ENCODE measurements at regions not wholly inside any gene's neighbourhood (a gene's known extent, or its start where the extent isn't known, plus 50 kb on each side); places are given as distances from the start of the nearest gene placed in this dataset.

DNA sequence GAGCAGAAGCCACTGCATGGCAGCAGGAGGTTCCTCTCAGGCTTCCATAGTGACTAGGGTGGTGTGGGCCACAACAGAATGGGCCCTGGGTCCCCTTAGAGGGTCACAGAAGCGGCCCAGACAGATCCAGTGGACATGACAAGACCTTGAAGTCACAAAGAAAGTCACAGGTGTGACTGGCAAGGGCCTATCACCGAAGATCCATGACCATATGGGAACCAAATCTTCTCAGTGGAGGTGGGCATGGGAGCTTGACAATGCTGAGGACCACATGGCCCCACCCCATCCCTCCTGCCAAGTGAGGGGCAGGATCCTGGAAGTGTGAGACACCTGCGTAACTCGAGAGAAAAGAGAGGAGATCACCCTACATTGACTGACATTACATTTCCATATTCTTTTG, 332.4 kb downstream of the MSX2 start:
- Histone ChIP-seq H3K4me1 (no peaks in the 10 kb centered on the region), H3K36me3 (replicated peaks) (no peaks in the 10 kb centered on the region), H3K4me3 (no peak overlapping the region), H3K27me3 (ENCODE audit: low read depth) (no peaks in the 10 kb centered on the region), H3K9me3 (no peaks in the 10 kb centered on the region)
- no peak for DNase-seq (ENCODE audit: low spot score in 2 of 2)
- in situ Hi-C loops (cut with MboI; ENCODE audit: low sequenced_read_pairs), result no loop called here

DNA sequence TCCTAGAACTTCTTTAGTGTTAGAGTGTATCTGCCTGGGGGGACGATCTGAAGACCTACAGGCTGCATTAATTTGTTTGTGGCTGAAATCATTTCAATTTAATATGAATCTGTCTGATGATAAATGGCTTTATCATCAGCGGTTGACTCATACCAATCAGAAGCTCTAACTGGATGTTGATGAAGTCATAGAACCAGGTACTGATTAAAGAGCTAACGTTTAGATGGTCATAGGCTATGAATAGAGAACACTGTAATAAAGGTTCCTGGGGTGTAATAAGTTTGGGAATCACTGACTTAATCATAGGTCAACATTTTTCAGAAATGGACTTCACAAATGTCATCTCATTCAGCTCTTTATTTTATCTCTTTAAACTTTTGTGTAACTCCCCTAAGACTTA, 329.9 kb downstream of the MSX2 start:
- H3K9me3 ChIP-seq, result no peaks in the 10 kb centered on the region
- no peak overlapping the region for H3K4me3 ChIP-seq
- H3K4me1 ChIP-seq, result no peaks in the 10 kb centered on the region
- in situ Hi-C loops (cut with MboI; ENCODE audit: low sequenced_read_pairs), result no loop called here
- DNase-seq (ENCODE audit: low spot score in 2 of 2), result no peak
- no peaks in the 10 kb centered on the region for H3K36me3 ChIP-seq (replicated peaks)
- H3K27me3 ChIP-seq (ENCODE audit: low read depth), result no peaks in the 10 kb centered on the region

DNA sequence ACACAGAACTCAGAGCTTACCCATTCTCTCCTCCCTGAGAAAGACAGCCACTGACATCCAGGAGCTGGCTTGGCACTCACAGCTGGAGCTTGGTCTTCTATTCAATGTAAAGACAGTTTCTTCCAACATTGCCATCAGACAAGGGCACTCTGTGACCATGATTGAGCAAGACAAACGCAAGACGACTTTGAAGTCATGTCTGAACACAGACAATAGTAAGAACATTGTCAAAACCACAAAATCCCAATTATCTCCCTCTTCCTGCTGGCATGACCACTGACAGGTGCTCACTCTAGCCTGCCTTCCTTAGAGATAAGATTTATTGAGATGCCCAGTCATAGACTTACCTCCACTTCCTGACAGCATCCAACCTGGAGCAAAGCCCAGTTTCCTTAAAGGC, 328.0 kb downstream of the MSX2 start:
- Histone ChIP-seq H3K36me3 (replicated peaks) (no peaks in the 10 kb centered on the region), H3K4me1 (no peaks in the 10 kb centered on the region), H3K4me3 (no peak overlapping the region), H3K27me3 (ENCODE audit: low read depth) (no peaks in the 10 kb centered on the region), H3K9me3 (no peaks in the 10 kb centered on the region)
- DNase-seq (ENCODE audit: low spot score in 2 of 2), result no peak
- in situ Hi-C loops (cut with MboI; ENCODE audit: low sequenced_read_pairs), result no loop called here

DNA sequence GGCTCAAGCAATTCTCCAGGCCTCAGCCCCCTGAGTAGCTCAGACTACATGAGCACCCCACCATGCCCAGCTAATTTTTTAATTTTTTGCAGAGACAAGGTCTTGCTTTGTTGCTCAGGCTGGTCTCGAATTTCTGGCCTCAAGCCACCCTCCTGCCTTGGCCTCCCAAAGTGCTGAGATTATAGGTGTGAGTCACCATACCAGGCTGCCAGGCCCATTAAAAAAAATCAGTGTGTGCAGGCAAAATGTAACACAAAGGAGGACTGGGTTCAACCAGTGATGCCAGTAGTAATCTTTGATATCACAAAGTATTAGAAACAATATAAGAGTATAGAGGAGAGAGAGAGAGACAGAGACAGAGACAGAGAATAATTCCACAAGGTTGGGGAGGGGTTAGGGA, 322.7 kb downstream of the MSX2 start:
- Histone ChIP-seq H3K36me3 (replicated peaks) (no peaks in the 10 kb centered on the region), H3K4me1 (no peaks in the 10 kb centered on the region), H3K9me3 (no peaks in the 10 kb centered on the region), H3K27me3 (ENCODE audit: low read depth) (no peaks in the 10 kb centered on the region), H3K4me3 (no peak overlapping the region)
- DNase-seq (ENCODE audit: low spot score in 2 of 2), result no peak
- in situ Hi-C loops (cut with MboI; ENCODE audit: low sequenced_read_pairs), result no loop called here

DNA sequence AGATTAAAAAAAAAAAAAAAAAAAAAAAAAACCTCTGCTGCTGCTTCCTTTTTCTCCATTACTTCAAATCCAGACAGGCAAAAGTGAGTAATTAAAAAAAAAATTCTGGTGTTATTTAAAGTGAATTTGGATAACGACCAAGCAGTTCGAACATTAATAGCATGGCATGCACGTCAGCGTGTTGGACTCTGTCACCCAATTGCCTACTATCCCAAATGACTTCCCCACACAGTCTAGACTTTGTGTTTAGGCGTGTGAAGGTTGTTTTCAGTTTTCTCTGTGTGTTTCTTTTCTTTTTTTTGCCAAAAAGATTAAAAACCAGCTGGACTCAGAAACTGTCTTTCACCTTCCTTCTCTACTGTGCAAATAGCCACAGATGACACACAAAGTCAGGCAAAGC, 321.4 kb downstream of the MSX2 start:
- Histone ChIP-seq H3K9me3 (no peaks in the 10 kb centered on the region), H3K4me3 (no peak overlapping the region), H3K4me1 (no peaks in the 10 kb centered on the region), H3K36me3 (replicated peaks) (no peaks in the 10 kb centered on the region), H3K27me3 (ENCODE audit: low read depth) (no peaks in the 10 kb centered on the region)
- in situ Hi-C loops (cut with MboI; ENCODE audit: low sequenced_read_pairs), result no loop called here
- no peak for DNase-seq (ENCODE audit: low spot score in 2 of 2)

DNA sequence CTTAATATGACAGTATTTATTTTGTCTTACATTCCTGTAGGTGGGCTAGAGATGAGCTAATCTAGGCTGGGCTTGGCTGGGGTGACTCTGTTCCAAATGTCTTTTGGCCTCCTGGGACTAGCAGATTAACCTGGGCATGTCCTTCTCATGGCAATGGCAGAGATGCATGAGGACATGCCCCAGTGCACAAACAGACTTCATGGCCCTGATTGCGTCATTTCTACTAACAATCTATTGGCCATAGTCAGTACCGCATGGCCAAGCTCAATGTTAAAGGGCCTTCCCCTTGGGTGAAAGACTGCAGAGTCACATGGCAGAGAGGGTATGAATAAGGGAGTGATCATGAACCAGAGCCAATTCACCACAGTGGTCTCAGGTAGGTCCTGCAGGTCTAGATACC, 313.4 kb downstream of the MSX2 start:
- H3K27me3 ChIP-seq (ENCODE audit: low read depth), result no peaks in the 10 kb centered on the region
- H3K4me3 ChIP-seq, result no peak overlapping the region
- no peaks in the 10 kb centered on the region for H3K9me3 ChIP-seq
- DNase-seq (ENCODE audit: low spot score in 2 of 2), result no peak
- no peaks in the 10 kb centered on the region for H3K36me3 ChIP-seq (replicated peaks)
- in situ Hi-C loops (cut with MboI; ENCODE audit: low sequenced_read_pairs), result no loop called here
- no peaks in the 10 kb centered on the region for H3K4me1 ChIP-seq

DNA sequence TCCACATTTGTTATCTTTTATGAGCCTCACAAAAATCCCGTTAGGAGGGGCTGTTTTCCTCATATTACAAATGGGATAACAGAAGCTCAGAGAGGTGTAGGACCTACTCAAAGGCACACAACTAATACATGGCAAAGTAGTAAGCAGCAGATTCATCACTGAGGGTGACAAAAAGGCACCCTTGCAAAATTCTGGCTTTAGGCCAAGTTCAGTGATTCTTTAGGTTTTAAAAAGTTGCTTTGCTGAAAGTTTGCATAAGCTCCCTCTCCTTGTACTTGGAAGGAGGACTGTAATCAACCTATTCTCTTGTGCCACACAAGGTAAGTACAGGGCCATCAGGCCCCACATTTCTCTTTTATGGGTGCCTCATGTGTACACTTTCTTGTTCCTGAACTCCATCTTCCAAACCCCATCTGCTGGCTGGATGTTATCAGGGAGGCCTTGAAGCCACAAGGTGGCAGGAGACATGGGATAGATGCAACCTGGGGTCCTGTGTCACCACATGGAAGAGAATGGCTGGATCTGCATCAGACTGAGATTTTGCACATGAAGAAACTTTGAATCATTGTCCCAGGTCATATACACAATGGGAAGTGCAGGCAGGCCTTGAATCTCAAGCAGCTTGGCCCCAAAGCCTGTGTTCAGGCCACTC, 311.6 kb downstream of the MSX2 start:
- Histone ChIP-seq H3K4me3 (no peak overlapping the region), H3K27me3 (ENCODE audit: low read depth) (no peaks in the 10 kb centered on the region), H3K9me3 (no peaks in the 10 kb centered on the region), H3K4me1 (no peaks in the 10 kb centered on the region), H3K36me3 (replicated peaks) (no peaks in the 10 kb centered on the region)
- in situ Hi-C loops (cut with MboI; ENCODE audit: low sequenced_read_pairs), result no loop called here
- DNase-seq (ENCODE audit: low spot score in 2 of 2), result no peak

DNA sequence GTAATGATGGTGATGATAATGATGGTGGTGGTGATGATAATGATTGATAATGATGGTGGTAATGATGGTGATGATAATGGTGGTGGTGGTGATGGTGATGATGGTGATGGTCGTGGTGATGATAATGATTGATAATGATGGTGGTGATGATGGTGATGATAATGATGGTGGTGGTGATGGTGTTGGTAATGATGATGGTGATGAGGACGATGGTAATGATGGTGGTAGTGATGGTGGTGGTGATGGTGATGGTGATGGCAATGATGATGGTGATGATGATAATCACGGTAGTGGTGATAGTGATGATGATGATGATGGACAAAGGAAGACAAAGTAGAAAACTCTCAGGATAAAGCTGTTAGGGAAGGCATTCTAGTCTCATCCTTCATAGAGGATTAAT, 310.5 kb downstream of the MSX2 start:
- Histone ChIP-seq H3K9me3 (no peaks in the 10 kb centered on the region), H3K4me3 (no peak overlapping the region), H3K36me3 (replicated peaks) (no peaks in the 10 kb centered on the region), H3K27me3 (ENCODE audit: low read depth) (no peaks in the 10 kb centered on the region), H3K4me1 (no peaks in the 10 kb centered on the region)
- no peak for DNase-seq (ENCODE audit: low spot score in 2 of 2)
- in situ Hi-C loops (cut with MboI; ENCODE audit: low sequenced_read_pairs), result no loop called here

DNA sequence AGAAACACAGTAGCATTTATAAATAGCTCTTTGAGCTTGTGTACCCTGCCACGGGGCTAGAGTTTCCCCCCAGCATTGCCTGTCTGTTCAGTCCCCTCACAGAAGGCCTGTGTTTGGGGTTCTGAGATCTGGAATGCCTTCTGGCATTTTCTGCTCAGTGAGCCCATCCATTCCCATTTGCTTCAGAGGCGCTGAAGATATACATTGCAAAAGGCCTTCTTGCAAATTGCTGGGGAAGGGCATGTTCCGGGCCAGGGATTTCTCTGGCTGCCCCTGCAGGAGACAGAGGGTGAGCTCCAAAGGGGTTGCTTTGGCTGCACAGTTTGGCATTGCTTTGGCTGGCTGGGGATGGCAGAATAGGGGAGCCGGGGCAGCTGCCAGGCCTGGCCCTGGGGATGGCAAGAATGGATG, 308.4 kb downstream of the MSX2 start:
- Histone ChIP-seq H3K4me1 (no peaks in the 10 kb centered on the region), H3K36me3 (replicated peaks) (no peaks in the 10 kb centered on the region), H3K27me3 (ENCODE audit: low read depth) (no peaks in the 10 kb centered on the region), H3K9me3 (no peaks in the 10 kb centered on the region), H3K4me3 (no peak overlapping the region)
- DNase-seq (ENCODE audit: low spot score in 2 of 2), result no peak
- in situ Hi-C loops (cut with MboI; ENCODE audit: low sequenced_read_pairs), result no loop called here

DNA sequence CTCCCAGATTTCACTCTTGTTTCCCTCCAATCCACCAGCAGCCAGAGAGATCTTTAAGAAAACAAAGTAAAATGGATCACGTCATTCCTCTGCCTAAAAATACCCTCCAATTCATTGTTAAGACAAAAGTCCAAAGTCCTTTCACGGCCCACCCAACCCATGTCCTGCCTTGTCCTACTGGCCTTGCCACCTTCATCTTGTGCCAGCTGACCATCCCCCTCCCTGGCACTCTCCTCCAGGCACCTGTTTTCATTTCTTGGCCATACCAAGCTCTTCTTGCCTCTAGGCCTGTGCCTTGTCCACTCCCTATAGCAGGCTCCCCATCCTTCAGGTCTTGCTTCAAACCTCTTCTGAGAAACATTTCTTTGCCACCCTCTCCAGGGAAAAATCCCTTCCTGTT, 307.6 kb downstream of the MSX2 start:
- Histone ChIP-seq H3K27me3 (ENCODE audit: low read depth) (no peaks in the 10 kb centered on the region), H3K4me3 (no peak overlapping the region), H3K9me3 (no peaks in the 10 kb centered on the region), H3K36me3 (replicated peaks) (no peaks in the 10 kb centered on the region), H3K4me1 (no peaks in the 10 kb centered on the region)
- no peak for DNase-seq (ENCODE audit: low spot score in 2 of 2)
- in situ Hi-C loops (cut with MboI; ENCODE audit: low sequenced_read_pairs), result no loop called here

DNA sequence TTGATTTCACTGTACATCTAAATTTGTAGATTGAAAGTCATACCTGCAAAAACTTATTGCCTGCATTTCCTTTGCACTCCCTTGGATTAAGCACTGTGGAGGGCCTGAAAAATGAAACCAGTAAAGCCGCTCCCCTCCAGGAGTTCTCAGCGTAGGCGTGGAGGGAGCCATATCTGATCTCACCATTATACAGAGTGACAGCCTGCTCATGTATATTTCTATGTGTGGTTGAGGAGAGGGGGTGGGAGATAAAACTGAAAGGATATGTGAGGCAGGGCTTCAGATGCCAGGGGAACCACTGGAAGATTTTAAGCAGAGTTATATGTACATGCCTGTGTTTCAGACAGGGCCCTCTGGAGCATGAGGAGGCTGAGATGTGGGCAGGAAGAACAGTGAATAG, 303.0 kb downstream of the MSX2 start:
- no peak for DNase-seq (ENCODE audit: low spot score in 2 of 2)
- in situ Hi-C loops (cut with MboI; ENCODE audit: low sequenced_read_pairs), result no loop called here
- no peaks in the 10 kb centered on the region for H3K27me3 ChIP-seq (ENCODE audit: low read depth)
- no peaks in the 10 kb centered on the region for H3K4me1 ChIP-seq
- no peaks in the 10 kb centered on the region for H3K9me3 ChIP-seq
- H3K36me3 ChIP-seq (replicated peaks), result no peaks in the 10 kb centered on the region
- no peak overlapping the region for H3K4me3 ChIP-seq

DNA sequence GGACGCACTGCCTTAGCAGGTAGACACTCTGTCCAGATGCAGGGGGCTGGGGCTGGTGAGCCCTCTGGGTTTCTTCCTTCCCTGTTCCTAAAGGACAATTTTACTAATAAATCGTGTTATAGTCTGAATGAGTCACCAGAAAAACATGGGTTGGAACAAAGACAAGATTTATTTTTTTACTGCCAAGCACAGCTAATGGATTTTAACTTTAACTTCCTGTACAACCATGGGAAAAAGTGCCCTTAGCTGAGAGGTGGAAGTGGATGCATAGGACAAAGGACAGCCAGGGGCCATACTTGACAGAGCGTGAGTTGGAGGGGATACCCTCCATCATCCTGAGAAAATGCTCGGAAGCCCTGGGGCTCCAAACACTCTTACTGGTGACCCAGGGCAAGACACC, 300.7 kb downstream of the MSX2 start:
- Histone ChIP-seq H3K36me3 (replicated peaks) (no peaks in the 10 kb centered on the region), H3K27me3 (ENCODE audit: low read depth) (no peaks in the 10 kb centered on the region), H3K9me3 (no peaks in the 10 kb centered on the region), H3K4me1 (no peaks in the 10 kb centered on the region), H3K4me3 (no peak overlapping the region)
- in situ Hi-C loops (cut with MboI; ENCODE audit: low sequenced_read_pairs), result no loop called here
- no peak for DNase-seq (ENCODE audit: low spot score in 2 of 2)

DNA sequence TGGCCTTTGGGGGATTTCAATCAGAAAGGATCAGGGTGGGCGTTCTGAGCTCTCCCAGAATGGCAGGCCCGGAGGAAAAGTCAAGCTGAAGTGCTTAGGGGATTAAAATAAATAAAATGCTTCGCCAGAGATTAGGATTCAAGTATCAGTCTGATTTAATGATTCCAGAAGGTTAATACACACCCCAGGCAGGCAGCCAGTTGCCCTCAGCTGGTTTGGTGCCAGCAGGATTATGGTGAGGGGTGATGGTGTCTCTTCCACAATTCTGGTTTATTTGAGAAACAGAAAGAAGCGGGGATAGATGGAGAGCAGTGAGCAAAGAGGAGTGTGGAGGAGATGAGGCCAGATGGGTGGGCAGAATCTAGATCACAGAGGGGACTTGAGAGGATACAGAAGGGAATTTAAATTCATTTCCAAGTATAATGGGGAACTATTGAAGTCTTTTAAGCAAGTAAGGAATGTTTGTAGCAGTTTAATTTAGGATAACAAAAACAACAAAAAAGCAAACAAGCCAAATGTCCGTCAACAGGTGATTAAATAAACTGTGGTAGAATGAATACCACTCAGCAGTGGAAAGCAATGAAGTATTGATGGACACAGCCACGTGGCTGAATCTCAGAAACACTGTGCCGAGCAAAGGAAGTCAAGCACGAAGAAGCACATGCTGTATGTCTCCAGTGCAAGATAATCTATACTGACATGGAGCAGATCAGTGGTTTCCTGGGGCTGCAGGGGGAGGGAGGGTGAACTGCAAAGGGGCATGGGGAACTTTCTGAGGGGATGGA, 297.7 kb downstream of the MSX2 start:
- in situ Hi-C loops (cut with MboI; ENCODE audit: low sequenced_read_pairs), result no loop called here
- Histone ChIP-seq H3K36me3 (replicated peaks) (no peaks in the 10 kb centered on the region), H3K4me3 (no peak overlapping the region), H3K4me1 (no peaks in the 10 kb centered on the region), H3K9me3 (no peaks in the 10 kb centered on the region), H3K27me3 (ENCODE audit: low read depth) (no peaks in the 10 kb centered on the region)
- no peak for DNase-seq (ENCODE audit: low spot score in 2 of 2)

DNA sequence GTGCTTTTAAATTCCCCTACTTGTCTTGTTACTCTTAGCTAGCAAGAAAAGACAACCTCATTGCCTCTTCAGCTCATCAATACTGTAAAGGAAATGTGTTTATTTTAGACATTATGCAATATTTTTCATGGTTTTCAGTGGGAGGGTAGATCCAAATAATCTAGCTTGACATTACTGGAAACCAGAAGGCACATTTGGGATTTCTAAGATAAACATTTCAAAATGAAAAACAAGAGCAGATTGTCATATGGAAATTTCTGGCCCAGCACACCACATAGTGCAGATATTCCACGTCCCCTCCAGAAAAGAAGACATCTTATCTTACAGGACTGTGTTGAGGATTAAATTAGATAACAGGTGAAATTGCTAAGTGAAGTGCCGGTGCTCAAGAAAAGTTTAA, 296.9 kb downstream of the MSX2 start:
- no peak for DNase-seq (ENCODE audit: low spot score in 2 of 2)
- H3K4me3 ChIP-seq, result no peak overlapping the region
- in situ Hi-C loops (cut with MboI; ENCODE audit: low sequenced_read_pairs), result no loop called here
- H3K4me1 ChIP-seq, result no peaks in the 10 kb centered on the region
- no peaks in the 10 kb centered on the region for H3K27me3 ChIP-seq (ENCODE audit: low read depth)
- no peaks in the 10 kb centered on the region for H3K9me3 ChIP-seq
- no peaks in the 10 kb centered on the region for H3K36me3 ChIP-seq (replicated peaks)

Measured in HAP-1 (cell line).